Gastrocnemius medialis (tissue), 4 donors: ENCODE measurements at regions not wholly inside any gene's neighbourhood (a gene's known extent, or its start where the extent isn't known, plus 50 kb on each side); places are given as distances from the start of the nearest gene placed in this dataset.

Experiments
- POLR2A ChIP-seq, 2 donors: fragments of 450-650 bp; IDR thresholded peaks; one replicate each; pipeline ENCODE4 v1.6.1; 2017; ENCODE audit warnings: antibody characterized with exemption in 2 of 2, mild to moderate bottlenecking in 2 of 2, moderate library complexity in 2 of 2
- TF ChIP-seq, protein P1 (sequence below), 5 experiments: fragments of 450-650 bp in 3 of 5; fragments of 200-600 bp in 2 of 5; sonication (generic) in 2 of 5; IDR thresholded peaks in 4 of 5; conservative IDR thresholded peaks in 1 of 5; 1 replicate in 4 of 5; 2 replicates in 1 of 5; pipeline ENCODE4 v1.5.1; 2016 to 2019; ENCODE audit warnings: antibody characterized with exemption in 5 of 5, mild to moderate bottlenecking in 3 of 5, moderate library complexity in 3 of 5

DNA sequence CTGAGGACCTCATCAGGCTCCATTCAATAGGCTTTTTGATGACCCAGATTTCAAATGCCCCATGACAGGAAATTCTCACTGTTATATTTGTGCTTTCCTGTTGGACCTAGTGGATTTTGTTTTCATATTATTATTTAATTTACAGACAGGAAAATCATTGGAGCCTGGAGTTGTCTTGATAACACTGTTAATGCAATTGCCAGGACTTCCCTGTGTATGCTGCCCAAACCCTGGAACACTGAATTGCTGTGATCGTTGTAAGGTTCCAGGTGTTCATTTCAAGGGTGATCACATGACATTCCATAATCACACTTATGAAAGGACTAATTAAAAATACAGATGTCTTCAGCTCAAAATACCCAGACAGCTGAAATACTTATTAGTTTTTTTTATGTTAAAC lies 783.2 kb downstream of the DHX35 start:
- TF ChIP-seq, protein P1, sequence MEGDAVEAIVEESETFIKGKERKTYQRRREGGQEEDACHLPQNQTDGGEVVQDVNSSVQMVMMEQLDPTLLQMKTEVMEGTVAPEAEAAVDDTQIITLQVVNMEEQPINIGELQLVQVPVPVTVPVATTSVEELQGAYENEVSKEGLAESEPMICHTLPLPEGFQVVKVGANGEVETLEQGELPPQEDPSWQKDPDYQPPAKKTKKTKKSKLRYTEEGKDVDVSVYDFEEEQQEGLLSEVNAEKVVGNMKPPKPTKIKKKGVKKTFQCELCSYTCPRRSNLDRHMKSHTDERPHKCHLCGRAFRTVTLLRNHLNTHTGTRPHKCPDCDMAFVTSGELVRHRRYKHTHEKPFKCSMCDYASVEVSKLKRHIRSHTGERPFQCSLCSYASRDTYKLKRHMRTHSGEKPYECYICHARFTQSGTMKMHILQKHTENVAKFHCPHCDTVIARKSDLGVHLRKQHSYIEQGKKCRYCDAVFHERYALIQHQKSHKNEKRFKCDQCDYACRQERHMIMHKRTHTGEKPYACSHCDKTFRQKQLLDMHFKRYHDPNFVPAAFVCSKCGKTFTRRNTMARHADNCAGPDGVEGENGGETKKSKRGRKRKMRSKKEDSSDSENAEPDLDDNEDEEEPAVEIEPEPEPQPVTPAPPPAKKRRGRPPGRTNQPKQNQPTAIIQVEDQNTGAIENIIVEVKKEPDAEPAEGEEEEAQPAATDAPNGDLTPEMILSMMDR (IDR thresholded peaks at IDR 0.05 in 4 of 5, conservative IDR thresholded peaks at IDR 0.05 in 1 of 5): no peak
- TF ChIP-seq POLR2A (IDR thresholded peaks at IDR 0.05): no peak
